Activated naive CD8-positive, alpha-beta T cell treated with anti-CD3 and anti-CD28 coated beads, Interleukin-2, amount 50 U/mL, for 16 hours (primary cell): ENCODE measurements at regions not wholly inside any gene's neighbourhood (a gene's known extent, or its start where the extent isn't known, plus 50 kb on each side); places are given as distances from the start of the nearest gene placed in this dataset.
"Not testable (repeated sequence)": the region's sequence is repeated elsewhere in the genome, so short reads cannot be mapped to it uniquely, and the experiment has no call there.

ENCODE experiments used
- DNase-seq: peaks from one replicate; pipeline ENCODE4 v3.0.0-alpha.2; 2020; ENCODE audit warnings: low read depth, low spot score

- DNase-seq = no peak
Measured at GRCh38 chr21:15472108-15473040, 257.4 kb upstream of the USP25 start.

- not testable (repeated sequence) for DNase-seq
Measured at GRCh38 chr21:15477773-15478172, 252.0 kb upstream of the USP25 start.

GRCh38 chr21:15480160-15480559 lies 249.6 kb upstream of the USP25 start:
- DNase-seq = no peak

GRCh38 chr21:15483138-15483780 lies 246.5 kb upstream of the USP25 start:
- DNase-seq = peak; percentile 59

GRCh38 chr21:15486460-15487195 lies 243.2 kb upstream of the USP25 start:
- DNase-seq = no peak

GRCh38 chr21:15487196-15487550 lies 242.6 kb upstream of the USP25 start:
- DNase-seq = no peak

- no peak for DNase-seq
Measured at GRCh38 chr21:15491100-15491499, 238.7 kb upstream of the USP25 start.

- no peak for DNase-seq
Measured at GRCh38 chr21:15493646-15494045, 236.1 kb upstream of the USP25 start.

GRCh38 chr21:15494481-15494880 lies 235.3 kb upstream of the USP25 start:
- DNase-seq = no peak

- DNase-seq = no peak
Measured at GRCh38 chr21:15495965-15496364, 233.8 kb upstream of the USP25 start.

GRCh38 chr21:15496911-15497310 lies 232.9 kb upstream of the USP25 start:
- no peak for DNase-seq

- DNase-seq = no peak
Measured at GRCh38 chr21:15498455-15498854, 231.3 kb upstream of the USP25 start.

- no peak for DNase-seq
Measured at GRCh38 chr21:15506086-15506485, 223.7 kb upstream of the USP25 start.

- DNase-seq = no peak
Measured at GRCh38 chr21:15508554-15508953, 221.2 kb upstream of the USP25 start.

- DNase-seq = no peak
Measured at GRCh38 chr21:15514073-15514946, 215.5 kb upstream of the USP25 start.

- DNase-seq = no peak
Measured at GRCh38 chr21:15515908-15516307, 213.9 kb upstream of the USP25 start.

- DNase-seq = no peak
Measured at GRCh38 chr21:15517394-15517793, 212.4 kb upstream of the USP25 start.

GRCh38 chr21:15520811-15521643 lies 208.8 kb upstream of the USP25 start:
- DNase-seq = no peak

- DNase-seq = no peak
Measured at GRCh38 chr21:15521644-15522001, 208.2 kb upstream of the USP25 start.

GRCh38 chr21:15522148-15522547 lies 207.6 kb upstream of the USP25 start:
- no peak for DNase-seq

GRCh38 chr21:15524855-15525254 lies 204.9 kb upstream of the USP25 start:
- no peak for DNase-seq
